CD8-positive, alpha-beta memory T cell (primary cell): ENCODE measurements at regions not wholly inside any gene's neighbourhood (a gene's known extent, or its start where the extent isn't known, plus 50 kb on each side); places are given as distances from the start of the nearest gene placed in this dataset.

Source experiments
- CTCF ChIA-PET: fragments of 350-600 bp; sonication (Branson Sonifier 250); formaldehyde crosslinking; loops from one replicate; lab custom pipeline; 2021; ENCODE audit warnings: antibody characterized with exemption; lab: Charles Lee
- POLR2A ChIA-PET: fragments of 350-600 bp; sonication (Branson Sonifier 250); formaldehyde crosslinking; loops from one replicate; lab custom pipeline; 2021; ENCODE audit warnings: antibody characterized with exemption; lab: Charles Lee
- DNase-seq, 5 donors: peaks; one replicate each; pipeline versions ENCODE4 v3.0.0 to v3.0.0-alpha.2; 2020 to 2022; ENCODE audit warnings: mixed read lengths in 1 of 5
- H3K27ac ChIP-seq: one replicate; pipeline ENCODE4 v1.7.0; 2013; ENCODE audit warnings: low read depth, mild to moderate bottlenecking, low read length, moderate library complexity
- H3K27me3 ChIP-seq: 2 replicates; pipeline ENCODE4 v1.7.0; 2013; ENCODE audit warnings: low read length, mild to moderate bottlenecking; ENCODE audit not compliant: insufficient read depth, poor library complexity, severe bottlenecking
- H3K36me3 ChIP-seq: 2 replicates; pipeline ENCODE4 v1.7.0; 2013; ENCODE audit warnings: mild to moderate bottlenecking, low read length, moderate library complexity; ENCODE audit not compliant: insufficient read depth
- H3K4me1 ChIP-seq: 2 replicates; pipeline ENCODE4 v1.7.0; 2013; ENCODE audit warnings: mild to moderate bottlenecking, low read length, moderate library complexity; ENCODE audit not compliant: insufficient read depth
- H3K4me3 ChIP-seq: 2 replicates; pipeline ENCODE4 v1.7.0; 2013; ENCODE audit warnings: mild to moderate bottlenecking, low read length
- H3K9me3 ChIP-seq: 2 replicates; pipeline ENCODE4 v1.7.0; 2013; ENCODE audit warnings: mild to moderate bottlenecking, low read length
- H3K27ac Mint-ChIP-seq, 8 donors: one replicate each; pipeline ENCODE4 v1.8.0; 2020 to 2021; ENCODE audit warnings: mixed read lengths in 8 of 8, mild to moderate bottlenecking in 6 of 8, inconsistent platforms in 3 of 8, moderate library complexity in 3 of 8
- H3K27me3 Mint-ChIP-seq, 2 donors: one replicate each; pipeline ENCODE4 v1.8.0; 2020 to 2021; ENCODE audit warnings: mixed read lengths in 2 of 2, mild to moderate bottlenecking in 1 of 2, moderate library complexity in 1 of 2
- H3K36me3 Mint-ChIP-seq, 3 donors: one replicate each; pipeline ENCODE4 v1.8.0; 2020 to 2021; ENCODE audit warnings: mixed read lengths in 3 of 3, inconsistent platforms in 1 of 3, mild to moderate bottlenecking in 1 of 3
- H3K4me1 Mint-ChIP-seq, 3 donors: one replicate each; pipeline ENCODE4 v1.8.0; 2020 to 2021; ENCODE audit warnings: mixed read lengths in 3 of 3, inconsistent platforms in 1 of 3, mild to moderate bottlenecking in 1 of 3
- H3K4me3 Mint-ChIP-seq, 7 donors: one replicate each; pipeline ENCODE4 v1.8.0; 2020 to 2021; ENCODE audit warnings: mixed read lengths in 7 of 7, mild to moderate bottlenecking in 6 of 7, moderate library complexity in 4 of 7, inconsistent platforms in 2 of 7
- H3K9me3 Mint-ChIP-seq, 5 donors: one replicate each; pipeline ENCODE4 v1.8.0; 2020 to 2022; ENCODE audit warnings: mixed read lengths in 5 of 5, mild to moderate bottlenecking in 3 of 5, moderate library complexity in 2 of 5, inconsistent platforms in 1 of 5

- Histone ChIP-seq H3K9me3 (no peaks in the 10 kb centered on the region), H3K36me3 (no peaks in the 10 kb centered on the region), H3K27me3 (no peaks in the 10 kb centered on the region), H3K4me3 (no peak overlapping the region), H3K27ac (no peak overlapping the region), H3K4me1 (no peaks in the 10 kb centered on the region)
- Mint-ChIP-seq H3K36me3 (no peaks in the 10 kb centered on the region), H3K27me3 (peaks cover 0 to 1% of the 10 kb centered on the region in 2 donors), H3K4me3 (no peak overlapping the region), H3K4me1 (no peaks in the 10 kb centered on the region), H3K9me3 (peaks cover 2 to 15% (median 4%) of the 10 kb centered on the region in 5 donors), H3K27ac (no peak overlapping the region)
- ChIA-PET CTCF (no interaction called here), POLR2A (no interaction called here)
- DNase-seq, result no peak
Measured at GRCh38 chr5:86112249-86112648, 505.5 kb upstream of the COX7C start.

GRCh38 chr5:86115164-86115563 lies 502.6 kb upstream of the COX7C start:
- ChIA-PET CTCF (no interaction called here), POLR2A (no interaction called here)
- DNase-seq, result no peak
- no peaks in the 10 kb centered on the region for H3K36me3 ChIP-seq
- H3K4me3 ChIP-seq, result no peak overlapping the region
- H3K27me3 ChIP-seq, result no peaks in the 10 kb centered on the region
- Mint-ChIP-seq H3K27me3 (no peaks in the 10 kb centered on the region), H3K4me3 (no peak overlapping the region), H3K4me1 (no peaks in the 10 kb centered on the region), H3K9me3 (peaks cover 0 to 12% (median 0%) of the 10 kb centered on the region in 5 donors), H3K36me3 (no peaks in the 10 kb centered on the region), H3K27ac (no peak overlapping the region)
- H3K9me3 ChIP-seq, result no peaks in the 10 kb centered on the region
- H3K27ac ChIP-seq, result no peak overlapping the region
- H3K4me1 ChIP-seq, result no peaks in the 10 kb centered on the region

GRCh38 chr5:86118542-86118941 lies 499.2 kb upstream of the COX7C start:
- ChIA-PET POLR2A (no interaction called here), CTCF (no interaction called here)
- Histone ChIP-seq H3K27ac (no peak overlapping the region), H3K4me1 (no peaks in the 10 kb centered on the region), H3K9me3 (no peaks in the 10 kb centered on the region), H3K4me3 (no peak overlapping the region), H3K36me3 (no peaks in the 10 kb centered on the region), H3K27me3 (no peaks in the 10 kb centered on the region)
- Mint-ChIP-seq H3K4me3 (no peak overlapping the region), H3K36me3 (no peaks in the 10 kb centered on the region), H3K9me3 (peaks cover 0 to 4% (median 0%) of the 10 kb centered on the region in 5 donors), H3K27ac (no peak overlapping the region), H3K27me3 (no peaks in the 10 kb centered on the region), H3K4me1 (no peaks in the 10 kb centered on the region)
- no peak for DNase-seq

- no peaks in the 10 kb centered on the region for H3K36me3 ChIP-seq
- H3K27me3 ChIP-seq, result no peaks in the 10 kb centered on the region
- H3K9me3 Mint-ChIP-seq, result peaks cover 0 to 6% (median 0%) of the 10 kb centered on the region in 5 donors
- no peaks in the 10 kb centered on the region for H3K27me3 Mint-ChIP-seq
- H3K4me3 Mint-ChIP-seq, result no peak overlapping the region
- no peaks in the 10 kb centered on the region for H3K4me1 ChIP-seq
- H3K9me3 ChIP-seq, result no peaks in the 10 kb centered on the region
- no peak for DNase-seq
- ChIA-PET CTCF (no interaction called here), POLR2A (no interaction called here)
- H3K4me1 Mint-ChIP-seq, result no peaks in the 10 kb centered on the region
- H3K27ac ChIP-seq, result no peak overlapping the region
- no peaks in the 10 kb centered on the region for H3K36me3 Mint-ChIP-seq
- no peak overlapping the region for H3K4me3 ChIP-seq
- no peak overlapping the region for H3K27ac Mint-ChIP-seq
Measured at GRCh38 chr5:86124333-86124732, 493.4 kb upstream of the COX7C start.

- no peak for DNase-seq
- no peaks in the 10 kb centered on the region for H3K27me3 ChIP-seq
- no peaks in the 10 kb centered on the region for H3K36me3 Mint-ChIP-seq
- H3K27me3 Mint-ChIP-seq, result no peaks in the 10 kb centered on the region
- no peaks in the 10 kb centered on the region for H3K36me3 ChIP-seq
- H3K9me3 Mint-ChIP-seq, result peaks cover 0 to 6% (median 0%) of the 10 kb centered on the region in 5 donors
- POLR2A ChIA-PET, result no interaction called here
- H3K9me3 ChIP-seq, result no peaks in the 10 kb centered on the region
- H3K4me1 ChIP-seq, result no peaks in the 10 kb centered on the region
- no peak overlapping the region for H3K4me3 Mint-ChIP-seq
- no peak overlapping the region for H3K27ac Mint-ChIP-seq
- no peaks in the 10 kb centered on the region for H3K4me1 Mint-ChIP-seq
- no peak overlapping the region for H3K27ac ChIP-seq
- no peak overlapping the region for H3K4me3 ChIP-seq
- CTCF ChIA-PET, result no interaction called here
Measured at GRCh38 chr5:86125731-86126601, 491.8 kb upstream of the COX7C start.

- CTCF ChIA-PET, result no interaction called here
- H3K9me3 ChIP-seq, result no peaks in the 10 kb centered on the region
- H3K27me3 ChIP-seq, result no peaks in the 10 kb centered on the region
- peaks cover 0 to 3% (median 0%) of the 10 kb centered on the region in 5 donors for H3K9me3 Mint-ChIP-seq
- H3K36me3 Mint-ChIP-seq, result no peaks in the 10 kb centered on the region
- no peak overlapping the region for H3K4me3 ChIP-seq
- no peaks in the 10 kb centered on the region for H3K4me1 Mint-ChIP-seq
- no peak overlapping the region for H3K27ac ChIP-seq
- H3K36me3 ChIP-seq, result no peaks in the 10 kb centered on the region
- H3K4me1 ChIP-seq, result no peaks in the 10 kb centered on the region
- POLR2A ChIA-PET, result no interaction called here
- H3K27me3 Mint-ChIP-seq, result no peaks in the 10 kb centered on the region
- H3K27ac Mint-ChIP-seq, result no peak overlapping the region
- H3K4me3 Mint-ChIP-seq, result no peak overlapping the region
- no peak for DNase-seq
Measured at GRCh38 chr5:86127696-86128095, 490.0 kb upstream of the COX7C start.

GRCh38 chr5:86129009-86129408 lies 488.7 kb upstream of the COX7C start:
- Histone ChIP-seq H3K27ac (no peak overlapping the region), H3K4me1 (no peaks in the 10 kb centered on the region), H3K27me3 (no peaks in the 10 kb centered on the region), H3K4me3 (no peak overlapping the region), H3K36me3 (no peaks in the 10 kb centered on the region), H3K9me3 (no peaks in the 10 kb centered on the region)
- Mint-ChIP-seq H3K9me3 (peaks cover 0 to 3% (median 0%) of the 10 kb centered on the region in 5 donors), H3K27me3 (no peaks in the 10 kb centered on the region), H3K27ac (no peak overlapping the region), H3K4me1 (no peaks in the 10 kb centered on the region), H3K4me3 (no peak overlapping the region), H3K36me3 (no peaks in the 10 kb centered on the region)
- ChIA-PET CTCF (no interaction called here), POLR2A (no interaction called here)
- DNase-seq, result no peak

- Histone ChIP-seq H3K9me3 (no peaks in the 10 kb centered on the region), H3K27ac (no peak overlapping the region), H3K27me3 (no peaks in the 10 kb centered on the region), H3K4me1 (no peaks in the 10 kb centered on the region), H3K4me3 (no peak overlapping the region), H3K36me3 (no peaks in the 10 kb centered on the region)
- Mint-ChIP-seq H3K27ac (no peak overlapping the region), H3K4me1 (no peaks in the 10 kb centered on the region), H3K9me3 (peaks cover 0 to 12% (median 0%) of the 10 kb centered on the region in 5 donors), H3K27me3 (no peaks in the 10 kb centered on the region), H3K4me3 (no peak overlapping the region), H3K36me3 (no peaks in the 10 kb centered on the region)
- DNase-seq, result no peak
- POLR2A ChIA-PET, result no interaction called here
- CTCF ChIA-PET, result no interaction called here
Measured at GRCh38 chr5:86137297-86137696, 480.4 kb upstream of the COX7C start.
